ENCODE measurements at regions not wholly inside any gene's neighbourhood (a gene's known extent, or its start where the extent isn't known, plus 50 kb on each side); places are given as distances from the start of the nearest gene placed in this dataset.

DNA sequence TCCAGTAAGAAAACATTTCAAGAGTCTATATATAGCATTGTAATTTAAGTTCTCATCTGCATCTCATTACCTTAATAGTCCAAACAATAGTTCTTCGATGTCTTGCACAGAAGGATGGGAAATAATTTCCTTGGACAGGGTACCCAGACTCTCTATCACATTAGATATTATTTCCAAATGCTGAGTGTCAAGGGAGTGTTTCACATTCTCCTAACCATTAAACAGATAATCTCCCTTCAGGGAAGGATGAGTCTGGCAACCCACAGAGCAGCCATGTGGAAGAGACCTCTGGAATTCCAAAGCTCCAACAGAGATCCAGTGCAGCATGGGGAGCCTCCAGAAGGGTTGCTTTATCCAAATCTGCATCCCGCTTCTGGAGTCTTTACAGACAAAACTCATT is 89.6 kb downstream of the FZD1 start:
- TF ChIP-seq POLR2AphosphoS5 (IDR thresholded peaks at IDR 0.05; ENCODE audit: borderline replicate concordance, low read depth, low read length), result no peak
- no peak for TF ChIP-seq EZH2 (IDR thresholded peaks at IDR 0.05)

All from SK-N-MC (cell line).